ENCODE measurements at regions not wholly inside any gene's neighbourhood (a gene's known extent, or its start where the extent isn't known, plus 50 kb on each side); places are given as distances from the start of the nearest gene placed in this dataset.
"Not testable (repeated sequence)": the region's sequence is repeated elsewhere in the genome, so short reads cannot be mapped to it uniquely, and the experiment has no call there.

- H3K27ac Mint-ChIP-seq, result no peak overlapping the region
- H3K27me3 Mint-ChIP-seq, result no peaks in the 10 kb centered on the region
- no peak overlapping the region for H3K4me3 Mint-ChIP-seq
- DNase-seq, result no peak
- H3K4me1 Mint-ChIP-seq, result no peaks in the 10 kb centered on the region
- ATAC-seq (replicated peaks), result no peak
- no peaks in the 10 kb centered on the region for H3K36me3 Mint-ChIP-seq
- peaks cover 4 to 5% of the 10 kb centered on the region in 2 donors for H3K9me3 Mint-ChIP-seq
These were observed 205.8 kb upstream of the F9 start for GRCh38 chrX:139324756-139325155.

- not testable (repeated sequence) for H3K4me3 Mint-ChIP-seq; H3K36me3 Mint-ChIP-seq; H3K27ac Mint-ChIP-seq; H3K27me3 Mint-ChIP-seq; DNase-seq; ATAC-seq (replicated peaks); H3K9me3 Mint-ChIP-seq; H3K4me1 Mint-ChIP-seq
These were observed 209.7 kb upstream of the F9 start for GRCh38 chrX:139320661-139321354.

- peaks cover 9 to 22% of the 10 kb centered on the region in 2 donors for H3K9me3 Mint-ChIP-seq
- not testable (repeated sequence) for H3K4me3 Mint-ChIP-seq; H3K27ac Mint-ChIP-seq; DNase-seq; ATAC-seq (replicated peaks); H3K27me3 Mint-ChIP-seq; H3K36me3 Mint-ChIP-seq; H3K4me1 Mint-ChIP-seq
These were observed 223.9 kb upstream of the F9 start for GRCh38 chrX:139306675-139307074.

GRCh38 chrX:139304471-139304870 lies 226.1 kb upstream of the F9 start:
- no peaks in the 10 kb centered on the region for H3K27me3 Mint-ChIP-seq
- H3K36me3 Mint-ChIP-seq, result peaks cover 0 to 5% of the 10 kb centered on the region in 2 donors
- ATAC-seq (replicated peaks), result no peak
- no peak overlapping the region for H3K27ac Mint-ChIP-seq
- DNase-seq, result no peak
- H3K4me3 Mint-ChIP-seq, result no peak overlapping the region
- peaks cover 9 to 22% of the 10 kb centered on the region in 2 donors for H3K9me3 Mint-ChIP-seq
- no peaks in the 10 kb centered on the region for H3K4me1 Mint-ChIP-seq

- Mint-ChIP-seq H3K27ac (no peak overlapping the region), H3K4me1 (no peaks in the 10 kb centered on the region), H3K4me3 (no peak overlapping the region), H3K27me3 (peaks cover 0 to 3% of the 10 kb centered on the region in 2 donors), H3K9me3 (no peaks in the 10 kb centered on the region), H3K36me3 (no peaks in the 10 kb centered on the region)
- DNase-seq (no peak), ATAC-seq (replicated peaks) (no peak)
These were observed 231.2 kb upstream of the F9 start for GRCh38 chrX:139299309-139299708.

GRCh38 chrX:139298437-139298836 lies 232.1 kb upstream of the F9 start:
- no peaks in the 10 kb centered on the region for H3K36me3 Mint-ChIP-seq
- no peak overlapping the region for H3K4me3 Mint-ChIP-seq
- no peak for ATAC-seq (replicated peaks)
- H3K27me3 Mint-ChIP-seq, result peaks cover 0 to 3% of the 10 kb centered on the region in 2 donors
- no peaks in the 10 kb centered on the region for H3K9me3 Mint-ChIP-seq
- H3K4me1 Mint-ChIP-seq, result no peaks in the 10 kb centered on the region
- no peak overlapping the region for H3K27ac Mint-ChIP-seq
- no peak for DNase-seq

- Mint-ChIP-seq H3K27ac (no peak overlapping the region), H3K4me1 (no peaks in the 10 kb centered on the region), H3K9me3 (no peaks in the 10 kb centered on the region), H3K27me3 (peaks cover 0 to 3% of the 10 kb centered on the region in 2 donors), H3K36me3 (no peaks in the 10 kb centered on the region), H3K4me3 (no peak overlapping the region)
- ATAC-seq (replicated peaks) (no peak), DNase-seq (no peak)
These were observed 232.9 kb upstream of the F9 start for GRCh38 chrX:139297638-139298037.

GRCh38 chrX:139293991-139294390 lies 236.5 kb upstream of the F9 start:
- H3K27ac Mint-ChIP-seq, result no peak overlapping the region
- H3K4me1 Mint-ChIP-seq, result no peaks in the 10 kb centered on the region
- H3K36me3 Mint-ChIP-seq, result no peaks in the 10 kb centered on the region
- no peaks in the 10 kb centered on the region for H3K9me3 Mint-ChIP-seq
- DNase-seq (no peak), ATAC-seq (replicated peaks) (no peak)
- peaks cover 0 to 3% of the 10 kb centered on the region in 2 donors for H3K27me3 Mint-ChIP-seq
- no peak overlapping the region for H3K4me3 Mint-ChIP-seq

GRCh38 chrX:139290310-139290709 lies 240.2 kb upstream of the F9 start:
- no peaks in the 10 kb centered on the region for H3K9me3 Mint-ChIP-seq
- DNase-seq (no peak), ATAC-seq (replicated peaks) (peak; percentile 34 to 65)
- H3K36me3 Mint-ChIP-seq, result no peaks in the 10 kb centered on the region
- no peak overlapping the region for H3K4me3 Mint-ChIP-seq
- peaks cover 0 to 3% of the 10 kb centered on the region in 2 donors for H3K27me3 Mint-ChIP-seq
- no peaks in the 10 kb centered on the region for H3K4me1 Mint-ChIP-seq
- no peak overlapping the region for H3K27ac Mint-ChIP-seq

- H3K4me3 Mint-ChIP-seq, result no peak overlapping the region
- H3K4me1 Mint-ChIP-seq, result no peaks in the 10 kb centered on the region
- H3K27ac Mint-ChIP-seq, result no peak overlapping the region
- ATAC-seq (replicated peaks) (no peak), DNase-seq (no peak)
- peaks cover 0 to 7% of the 10 kb centered on the region in 2 donors for H3K9me3 Mint-ChIP-seq
- H3K36me3 Mint-ChIP-seq, result no peaks in the 10 kb centered on the region
- no peaks in the 10 kb centered on the region for H3K27me3 Mint-ChIP-seq
These were observed 243.2 kb upstream of the F9 start for GRCh38 chrX:139287155-139287924.

- no peaks in the 10 kb centered on the region for H3K27me3 Mint-ChIP-seq
- no peak for DNase-seq
- peaks cover 0 to 7% of the 10 kb centered on the region in 2 donors for H3K9me3 Mint-ChIP-seq
- no peak overlapping the region for H3K4me3 Mint-ChIP-seq
- H3K27ac Mint-ChIP-seq, result no peak overlapping the region
- H3K36me3 Mint-ChIP-seq, result no peaks in the 10 kb centered on the region
- ATAC-seq (replicated peaks), result no peak
- H3K4me1 Mint-ChIP-seq, result no peaks in the 10 kb centered on the region
These were observed 244.2 kb upstream of the F9 start for GRCh38 chrX:139286342-139286741.

GRCh38 chrX:139267851-139268250 lies 262.7 kb upstream of the F9 start:
- Mint-ChIP-seq H3K27me3 (no peaks in the 10 kb centered on the region), H3K4me1 (no peaks in the 10 kb centered on the region), H3K9me3 (no peaks in the 10 kb centered on the region), H3K36me3 (no peaks in the 10 kb centered on the region), H3K27ac (no peak overlapping the region), H3K4me3 (no peak overlapping the region)
- ATAC-seq (replicated peaks) (no peak), DNase-seq (no peak)

GRCh38 chrX:139246295-139246694 lies 284.2 kb upstream of the F9 start:
- peaks cover 2 to 4% of the 10 kb centered on the region in 2 donors for H3K9me3 Mint-ChIP-seq

GRCh38 chrX:139237141-139237540 lies 293.4 kb upstream of the F9 start:
- ATAC-seq (replicated peaks) (no peak), DNase-seq (no peak)
- Mint-ChIP-seq H3K27ac (no peak overlapping the region), H3K36me3 (no peaks in the 10 kb centered on the region), H3K27me3 (peaks cover 0 to 6% of the 10 kb centered on the region in 2 donors), H3K9me3 (peaks cover 0 to 1% of the 10 kb centered on the region in 2 donors), H3K4me3 (no peak overlapping the region), H3K4me1 (no peaks in the 10 kb centered on the region)

More at GRCh38 chrX:139246295-139246694, 284.2 kb upstream of the F9 start:
- no peaks in the 10 kb centered on the region for H3K36me3 Mint-ChIP-seq
- peaks cover 0 to 8% of the 10 kb centered on the region in 2 donors for H3K27me3 Mint-ChIP-seq
- ATAC-seq (replicated peaks), result no peak
- DNase-seq, result no peak
- no peaks in the 10 kb centered on the region for H3K4me1 Mint-ChIP-seq
- H3K27ac Mint-ChIP-seq, result no peak overlapping the region
- H3K4me3 Mint-ChIP-seq, result no peak overlapping the region

GRCh38 chrX:139234898-139235297 lies 295.6 kb upstream of the F9 start:
- H3K9me3 Mint-ChIP-seq, result peaks cover 0 to 1% of the 10 kb centered on the region in 2 donors

More at GRCh38 chrX:139234898-139235297, 295.6 kb upstream of the F9 start:
- H3K4me3 Mint-ChIP-seq, result no peak overlapping the region
- DNase-seq, result no peak
- no peaks in the 10 kb centered on the region for H3K36me3 Mint-ChIP-seq
- H3K27ac Mint-ChIP-seq, result no peak overlapping the region
- no peaks in the 10 kb centered on the region for H3K4me1 Mint-ChIP-seq
- no peak for ATAC-seq (replicated peaks)
- H3K27me3 Mint-ChIP-seq, result peaks cover 0 to 6% of the 10 kb centered on the region in 2 donors
